HCEC 1CT (cell line): ENCODE measurements at regions not wholly inside any gene's neighbourhood (a gene's known extent, or its start where the extent isn't known, plus 50 kb on each side); places are given as distances from the start of the nearest gene placed in this dataset.
"Not testable (repeated sequence)": the region's sequence is repeated elsewhere in the genome, so short reads cannot be mapped to it uniquely, and the experiment has no call there.

Source experiments
- DNase-seq: peaks from one replicate; pipeline ENCODE4 v3.0.0-alpha.2; 2017

DNA sequence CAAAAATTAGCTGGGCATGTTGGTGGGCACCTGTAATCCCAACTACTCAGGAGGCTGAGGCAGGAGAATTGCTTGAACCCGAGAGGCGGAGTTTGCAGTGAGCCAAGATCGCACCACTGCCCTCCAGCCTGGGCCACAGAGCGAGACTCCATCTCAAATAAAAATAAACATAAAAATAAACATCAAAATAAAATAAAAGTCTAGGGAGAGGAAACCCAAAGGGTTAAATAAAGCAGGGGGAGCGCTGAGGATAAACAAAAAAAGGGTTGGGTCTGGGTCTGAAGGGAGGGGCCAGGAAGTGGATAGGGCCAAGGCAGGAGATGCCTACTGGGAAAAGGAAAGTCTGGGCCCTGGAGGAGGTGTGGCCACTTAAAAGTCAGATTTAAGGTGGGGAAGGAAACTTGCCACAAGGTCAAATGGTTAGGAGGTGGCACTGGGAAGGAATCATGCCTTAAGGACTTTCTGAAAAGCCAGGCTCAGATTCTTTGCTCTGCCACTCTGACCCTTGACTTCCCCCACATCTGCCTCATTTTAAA is 150.0 kb downstream of the ADSS2 start:
- DNase-seq = no peak

DNA sequence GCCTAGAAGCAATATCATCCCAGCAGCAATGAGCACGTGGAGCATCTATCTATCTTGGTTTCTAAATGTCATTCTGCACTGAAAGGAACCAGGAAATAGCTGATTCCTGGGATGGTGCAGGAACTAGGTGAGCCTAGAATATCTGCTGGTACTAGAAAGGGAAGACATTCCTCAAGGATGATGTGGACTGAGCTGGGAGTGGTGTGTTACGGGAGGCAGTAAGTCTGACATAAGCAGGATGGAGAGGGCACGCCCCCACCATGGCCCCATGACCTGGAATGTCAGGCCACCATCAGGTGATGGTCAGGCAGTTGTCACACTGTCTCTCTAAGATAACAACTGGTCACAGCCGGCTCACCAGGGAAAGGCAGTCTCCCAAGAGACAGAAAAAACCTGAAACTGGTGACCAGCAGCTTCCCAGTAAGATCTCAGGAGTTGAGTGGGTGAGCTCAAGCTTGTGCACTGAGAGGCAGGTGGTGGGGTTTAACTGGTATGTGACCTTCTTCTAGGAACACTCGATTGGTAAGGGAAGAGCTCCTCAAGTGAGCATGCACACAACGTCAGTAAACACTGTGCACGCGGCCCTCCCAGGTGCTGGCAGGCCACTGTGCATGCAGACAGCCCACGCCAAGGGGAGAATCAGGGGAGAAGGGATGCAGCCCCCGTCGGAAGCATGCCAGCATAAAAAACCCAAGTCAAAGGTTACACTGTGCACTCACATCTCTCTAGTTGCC is 148.7 kb downstream of the ADSS2 start:
- DNase-seq = peak; percentile 65

DNA sequence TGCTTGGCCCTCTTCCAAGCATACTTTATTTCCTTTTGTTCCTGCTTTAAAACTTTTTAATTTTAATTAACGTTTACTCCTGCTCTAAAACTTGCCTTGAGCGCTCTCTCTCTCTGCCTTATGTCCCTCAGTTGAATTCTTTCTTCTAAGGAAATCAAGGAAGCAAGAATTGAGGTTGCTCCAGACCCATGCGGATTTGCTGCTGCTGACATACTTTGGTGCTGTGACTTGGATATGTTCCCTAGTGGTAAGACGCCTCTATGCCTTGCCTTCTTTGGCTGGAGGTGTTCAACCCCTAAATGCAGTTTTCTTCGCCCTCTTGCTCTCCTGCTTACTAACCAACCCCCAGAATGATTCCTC is 148.1 kb downstream of the ADSS2 start:
- no peak for DNase-seq

DNA sequence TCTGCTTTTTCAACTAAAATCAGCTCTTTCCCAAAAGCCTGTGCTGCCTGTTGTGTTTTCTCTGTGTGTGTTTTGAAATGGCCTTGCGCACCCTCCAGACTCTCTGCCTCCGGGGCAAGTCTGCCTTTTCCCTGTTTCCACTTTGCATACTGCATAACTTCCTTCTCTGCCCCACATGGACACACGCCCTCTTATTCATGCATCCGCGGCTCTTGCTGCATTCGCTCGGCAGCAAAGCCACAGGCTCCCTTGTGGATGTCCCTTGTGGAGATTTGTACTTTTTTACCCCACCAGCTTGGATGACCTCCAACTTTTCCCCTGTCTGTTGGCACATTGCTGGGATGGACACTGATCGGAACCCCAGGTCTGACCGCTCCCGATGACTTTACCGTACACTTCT is 147.6 kb downstream of the ADSS2 start:
- DNase-seq = no peak

DNA sequence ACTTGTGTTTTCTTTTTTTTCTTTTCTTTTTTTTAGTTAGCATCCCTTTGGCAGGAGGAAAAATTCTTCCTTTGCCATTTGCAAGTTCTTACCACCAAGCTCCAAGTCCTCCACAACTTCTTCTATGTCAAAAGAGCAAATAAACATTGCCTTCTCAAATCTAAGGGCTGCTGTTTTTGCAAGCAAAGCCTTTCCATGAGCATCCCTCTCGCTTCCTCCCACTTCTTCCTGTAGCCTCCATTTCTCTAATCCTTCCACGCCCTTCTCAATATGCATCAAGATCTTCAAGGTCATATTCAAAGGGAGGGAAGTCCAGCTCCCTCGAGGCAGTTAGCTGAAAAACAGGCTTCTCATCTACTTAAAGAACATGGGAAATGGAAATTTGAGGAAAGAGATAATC is 147.1 kb downstream of the ADSS2 start:
- no peak for DNase-seq

DNA sequence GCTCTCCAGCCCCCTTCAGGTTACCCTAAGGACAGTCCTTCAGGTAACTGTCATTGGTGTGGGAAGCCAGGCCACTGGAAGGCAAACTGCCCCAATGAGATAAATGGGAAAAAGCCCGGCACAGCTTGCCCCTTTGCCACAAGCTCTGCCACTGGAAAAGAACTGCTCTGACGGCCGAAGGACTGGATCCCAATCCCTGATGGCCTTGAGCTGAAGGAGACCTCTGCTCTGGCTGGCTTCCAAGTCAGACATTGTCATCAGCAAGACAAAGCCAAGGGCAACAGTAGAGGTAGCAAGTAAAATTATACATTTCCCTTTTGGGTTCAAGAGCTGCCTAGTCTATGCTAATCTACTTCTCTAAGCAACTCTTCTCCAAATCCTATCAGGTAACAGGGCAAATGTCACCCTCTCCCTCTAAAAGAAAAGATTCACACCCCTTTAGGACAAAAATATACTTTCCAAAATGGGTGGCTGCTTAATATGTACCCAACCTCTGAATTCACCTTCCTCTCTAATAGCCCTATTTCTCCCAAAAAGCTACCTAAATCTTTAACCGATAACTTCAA is 145.8 kb downstream of the ADSS2 start:
- DNase-seq = no peak

DNA sequence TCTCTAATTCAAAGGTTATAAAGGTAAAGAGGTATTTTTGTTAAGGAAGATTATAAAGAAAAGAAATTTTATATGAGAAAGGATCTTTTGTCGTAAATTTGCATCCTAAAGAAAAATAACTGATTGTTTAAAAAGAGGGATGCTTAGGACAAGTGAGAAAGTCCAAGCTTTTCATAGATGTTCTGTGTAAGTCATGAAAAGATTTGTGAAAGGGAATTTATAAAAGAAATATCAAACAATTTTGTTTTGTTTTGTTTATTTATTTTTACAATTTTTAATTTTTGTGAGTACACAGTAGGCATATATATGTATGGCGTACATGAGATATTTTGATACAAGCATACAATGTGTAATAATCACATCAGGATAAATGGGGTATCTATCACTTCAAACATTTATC is 145.2 kb downstream of the ADSS2 start:
- DNase-seq = no peak

DNA sequence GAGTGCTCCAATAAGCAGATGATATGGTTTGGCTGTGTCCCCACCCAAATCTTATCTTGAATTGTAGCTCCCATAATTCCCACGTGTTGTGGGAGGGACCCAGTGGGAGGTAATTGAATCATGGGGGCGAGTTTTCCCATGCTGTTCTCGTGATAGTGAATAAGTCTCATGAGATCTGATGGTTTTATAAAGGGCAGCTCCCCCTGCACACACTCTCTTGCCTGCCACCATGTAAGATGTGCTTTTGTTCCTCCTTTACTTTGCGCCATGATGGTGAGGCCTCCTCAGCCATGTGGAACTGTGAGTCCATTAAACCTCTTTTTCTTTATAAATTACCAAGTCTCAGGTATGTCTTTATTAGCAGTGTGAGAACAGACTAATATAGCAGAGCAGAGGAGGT is 142.5 kb downstream of the ADSS2 start:
- not testable (repeated sequence) for DNase-seq

DNA sequence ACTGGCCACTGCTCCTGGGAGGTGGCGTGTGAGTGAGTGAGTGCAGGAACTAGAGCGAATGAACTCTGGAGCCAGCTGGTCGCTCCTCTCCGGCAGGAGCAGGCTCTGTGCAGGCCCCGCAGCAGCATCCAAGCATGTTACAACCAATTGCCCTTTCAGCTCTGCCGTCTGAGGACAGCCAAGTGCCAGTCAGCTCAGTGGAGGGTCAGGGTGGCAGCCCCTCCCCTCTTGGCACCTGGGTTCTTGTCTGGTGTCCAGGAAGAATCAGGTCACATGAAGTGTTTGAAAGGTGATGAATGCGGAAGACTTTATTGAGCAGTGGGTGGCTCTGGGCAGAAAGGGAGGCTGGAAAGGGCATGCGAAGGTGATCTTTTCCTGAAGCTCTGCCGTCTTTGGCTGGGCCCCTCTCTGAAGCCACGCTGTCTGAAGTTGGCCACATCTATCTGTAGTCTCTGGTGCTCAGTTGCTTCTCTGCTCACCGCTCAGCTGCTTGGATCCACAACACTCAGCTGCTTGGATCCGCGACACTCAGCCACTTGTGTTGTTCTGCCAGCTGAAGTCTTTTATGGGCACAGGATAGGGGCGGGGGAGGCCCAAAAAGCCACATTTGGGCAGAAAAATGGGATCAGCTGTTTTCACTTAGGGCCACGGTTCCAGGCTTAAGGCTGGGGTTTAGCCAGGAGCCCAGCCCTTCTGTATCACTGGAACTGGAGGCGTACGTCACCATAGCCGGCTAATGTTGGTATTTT is 139.8 kb downstream of the ADSS2 start:
- DNase-seq = no peak

DNA sequence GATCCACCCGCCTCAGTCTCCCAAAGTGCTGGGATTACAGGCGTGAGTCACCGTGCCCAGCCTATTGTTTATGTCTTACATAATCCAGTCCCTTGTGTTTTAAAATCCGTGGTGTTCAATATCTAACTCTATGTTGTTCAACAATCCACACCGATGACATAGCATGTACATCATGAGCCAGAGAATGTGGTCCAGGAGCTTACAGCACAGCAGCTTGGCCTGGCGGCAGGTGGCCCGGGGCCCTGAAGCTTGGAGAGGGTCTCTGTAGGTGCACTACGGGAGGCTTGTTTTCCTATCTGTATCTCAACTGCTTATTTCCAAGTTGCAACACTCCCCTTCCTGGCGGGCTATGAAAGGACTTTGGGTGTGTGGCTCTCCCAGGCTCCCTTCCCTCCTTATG is 138.4 kb downstream of the ADSS2 start:
- no peak for DNase-seq

DNA sequence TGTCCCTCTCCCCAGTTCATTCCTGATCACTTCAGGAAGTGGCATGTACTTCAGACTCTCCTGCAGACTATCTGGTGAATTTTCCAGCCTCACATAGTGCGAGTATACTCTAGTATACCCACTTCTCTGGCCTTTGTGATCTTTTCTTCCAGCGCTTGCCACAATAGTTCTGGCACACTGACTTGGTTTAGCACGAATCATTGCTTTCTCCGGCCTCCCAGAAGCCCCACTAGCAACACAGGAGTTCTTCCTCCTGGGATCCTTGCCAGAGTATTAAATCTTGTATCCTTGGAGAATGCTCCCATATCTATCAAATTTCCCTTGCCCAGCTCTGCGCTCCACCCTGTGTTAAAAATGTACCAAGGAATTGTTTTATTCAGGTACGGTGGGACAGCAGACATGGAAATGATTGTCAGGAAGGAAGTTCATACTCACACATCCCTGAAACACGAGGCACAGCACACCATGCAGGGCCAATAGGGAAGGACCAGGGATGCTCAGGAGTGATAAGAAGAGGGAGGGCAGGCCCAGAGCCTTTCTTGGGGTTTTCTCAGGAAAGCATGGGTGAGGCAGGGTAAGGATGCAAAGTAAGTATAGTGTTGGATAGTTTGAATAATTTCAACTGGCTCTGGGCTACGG is 136.7 kb downstream of the ADSS2 start:
- no peak for DNase-seq

DNA sequence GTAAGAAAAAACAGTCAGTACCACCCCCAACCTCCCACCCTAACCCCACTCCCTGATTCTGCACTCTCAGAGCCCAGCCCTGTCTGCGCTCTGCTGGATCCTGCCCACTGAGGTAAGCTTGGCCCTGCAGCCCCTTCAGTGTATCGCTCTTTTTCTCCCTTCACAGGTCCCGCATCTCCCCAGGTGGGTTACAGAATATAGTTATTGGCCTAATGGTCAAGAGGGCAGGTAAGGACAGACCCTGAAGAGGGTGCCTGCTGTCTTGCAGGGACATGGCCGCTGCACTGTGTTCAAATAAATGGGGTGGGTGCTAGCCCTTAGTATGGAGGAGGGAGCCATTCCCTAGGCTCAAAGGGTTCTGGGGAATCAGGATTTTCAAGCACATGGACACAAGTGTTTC is 135.7 kb downstream of the ADSS2 start:
- DNase-seq = no peak

DNA sequence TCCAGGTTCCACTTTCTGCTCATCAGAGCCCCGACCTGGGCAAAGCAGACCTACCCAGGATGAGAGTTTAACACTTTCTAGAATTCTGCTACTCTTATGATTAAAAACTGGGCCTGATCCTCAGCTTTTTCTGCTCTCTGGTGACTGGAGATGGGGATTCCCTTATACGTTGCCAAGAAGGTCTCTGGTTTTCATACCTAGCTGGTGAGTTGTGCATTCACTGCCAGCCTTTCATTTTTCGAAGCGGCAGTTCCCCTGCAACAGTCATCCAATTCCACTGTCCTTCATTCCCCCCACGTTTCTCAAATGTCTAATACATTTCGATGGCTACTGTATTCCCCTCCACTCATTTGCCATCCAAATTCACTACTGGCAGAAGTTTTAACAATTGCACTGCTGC is 135.3 kb downstream of the ADSS2 start:
- peak; percentile 30 for DNase-seq

DNA sequence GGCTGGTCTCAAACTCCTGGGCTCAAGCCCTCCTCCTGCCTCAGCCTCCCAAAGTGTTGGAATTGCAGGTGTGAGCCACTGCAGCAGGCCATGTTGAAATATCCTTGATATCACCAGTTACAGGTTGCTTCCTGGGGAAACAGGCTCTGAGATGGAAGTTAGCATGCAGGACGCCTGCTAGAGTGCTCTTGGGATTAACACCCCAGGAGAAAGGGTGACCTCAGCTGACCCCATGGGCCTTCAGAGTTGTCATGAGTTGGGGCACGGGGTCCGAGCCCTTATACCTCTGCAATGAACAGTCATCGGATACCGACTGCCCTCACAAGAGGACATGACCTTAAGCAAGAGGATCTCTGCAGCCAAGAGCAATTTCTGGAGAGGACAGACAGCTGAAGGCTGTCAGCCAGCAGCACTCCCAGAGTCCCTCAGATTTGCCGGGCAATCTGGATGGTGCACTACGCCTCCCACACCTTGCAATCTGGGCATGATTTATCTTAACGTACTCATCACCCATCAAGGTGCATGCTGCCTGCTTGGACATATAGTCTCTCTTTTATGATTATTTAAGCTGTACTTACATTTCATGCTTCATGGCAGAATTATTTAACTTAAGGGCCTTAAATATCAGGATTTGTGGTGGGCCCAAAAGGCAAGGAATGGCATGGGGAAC is 134.6 kb downstream of the ADSS2 start:
- DNase-seq = no peak

DNA sequence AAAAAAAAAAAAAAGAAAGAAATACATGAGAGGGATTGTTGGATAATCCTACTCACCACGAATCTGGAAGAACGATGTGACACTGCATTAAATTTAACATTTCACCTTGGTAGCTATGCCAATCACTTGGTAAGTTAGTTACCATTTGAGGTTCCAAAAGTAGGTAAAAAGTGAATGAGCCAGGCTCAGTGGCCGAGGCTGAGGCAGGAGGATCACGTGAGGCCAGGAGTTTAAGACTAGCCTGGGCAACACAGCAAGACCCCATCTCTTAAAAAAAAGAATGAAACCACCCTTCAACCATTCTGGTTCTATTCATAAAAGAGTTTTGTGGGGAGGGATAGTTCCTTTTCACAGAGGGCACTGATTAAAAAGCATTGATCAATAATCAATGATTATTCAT is 133.6 kb downstream of the ADSS2 start:
- DNase-seq = no peak

DNA sequence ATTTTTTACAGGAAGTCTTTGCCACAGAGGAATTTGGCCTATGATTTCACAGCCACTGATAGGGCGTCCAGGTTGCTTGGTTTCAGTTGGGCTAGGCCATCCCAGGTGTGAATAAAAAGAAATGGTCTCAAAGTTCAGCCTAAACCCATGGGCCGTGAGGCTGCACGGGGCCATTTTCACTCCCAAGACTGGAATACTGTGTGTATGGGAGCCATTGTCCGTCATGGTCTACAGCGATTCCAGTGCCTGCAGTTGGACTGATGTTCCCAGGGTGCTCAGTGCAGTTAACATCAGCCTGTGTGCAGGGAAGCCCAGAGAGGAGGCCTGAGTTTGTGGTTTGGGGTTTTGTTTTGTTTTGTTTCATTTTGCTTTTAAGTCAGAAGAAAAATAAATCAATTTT is 133.2 kb downstream of the ADSS2 start:
- DNase-seq = no peak

DNA sequence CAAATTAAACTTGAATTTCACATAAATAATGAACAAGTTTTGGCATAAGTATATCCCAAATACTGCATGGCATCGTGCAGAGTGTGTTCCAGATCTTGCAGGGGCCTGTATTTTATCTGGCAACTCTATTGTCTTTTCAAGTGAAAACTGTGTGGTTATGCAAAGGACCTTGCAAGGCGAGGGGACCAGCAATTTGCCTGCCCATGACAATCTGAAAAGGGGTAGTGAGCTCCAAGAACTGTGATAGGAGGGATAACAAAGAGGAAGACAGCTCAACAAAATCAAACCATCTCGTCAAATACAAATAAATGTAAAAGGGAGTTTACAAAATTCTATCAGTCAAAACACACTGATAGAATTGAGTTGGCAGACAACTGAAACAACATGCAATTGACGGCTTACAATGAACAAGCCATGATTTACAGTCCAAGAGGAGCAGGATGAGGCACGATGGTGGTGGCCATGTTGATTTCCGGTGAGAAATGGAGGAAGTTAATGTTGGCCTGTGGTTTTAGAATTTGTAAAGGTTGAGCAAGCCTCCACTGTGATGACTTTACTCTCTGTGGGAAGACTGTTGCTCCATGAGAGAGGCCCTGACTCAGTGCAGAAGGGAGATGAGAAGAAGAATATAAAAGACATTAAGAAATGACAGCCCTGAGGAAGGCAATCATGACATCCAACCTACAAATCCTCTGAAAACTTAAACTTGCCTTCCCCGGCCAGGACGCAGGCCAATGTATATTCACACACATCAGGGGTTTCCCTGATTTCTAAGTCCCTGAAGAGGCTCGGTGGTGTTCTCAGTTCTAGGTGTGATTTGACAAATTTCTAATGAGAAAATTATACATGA is 132.2 kb downstream of the ADSS2 start:
- DNase-seq = peak; percentile 84

DNA sequence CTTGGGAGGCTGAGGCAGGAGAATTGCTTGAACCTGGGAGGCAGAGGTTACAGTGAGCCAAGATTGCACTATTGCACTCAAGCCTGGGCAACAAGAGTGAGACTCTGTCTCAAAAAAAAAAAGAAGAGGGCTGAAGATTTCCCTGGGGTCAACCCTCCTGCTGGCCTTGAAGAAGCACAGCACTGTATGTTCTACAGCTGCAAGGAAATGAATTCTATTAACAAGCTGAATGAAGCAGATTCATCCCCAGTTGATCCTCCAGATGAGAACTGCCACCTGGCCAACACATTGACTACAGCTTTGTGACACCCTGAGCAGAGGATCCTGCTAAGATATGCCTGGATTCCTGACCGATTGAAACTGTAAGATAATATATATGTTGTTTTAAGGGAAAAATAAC is 129.5 kb downstream of the ADSS2 start:
- DNase-seq = peak; percentile 27

DNA sequence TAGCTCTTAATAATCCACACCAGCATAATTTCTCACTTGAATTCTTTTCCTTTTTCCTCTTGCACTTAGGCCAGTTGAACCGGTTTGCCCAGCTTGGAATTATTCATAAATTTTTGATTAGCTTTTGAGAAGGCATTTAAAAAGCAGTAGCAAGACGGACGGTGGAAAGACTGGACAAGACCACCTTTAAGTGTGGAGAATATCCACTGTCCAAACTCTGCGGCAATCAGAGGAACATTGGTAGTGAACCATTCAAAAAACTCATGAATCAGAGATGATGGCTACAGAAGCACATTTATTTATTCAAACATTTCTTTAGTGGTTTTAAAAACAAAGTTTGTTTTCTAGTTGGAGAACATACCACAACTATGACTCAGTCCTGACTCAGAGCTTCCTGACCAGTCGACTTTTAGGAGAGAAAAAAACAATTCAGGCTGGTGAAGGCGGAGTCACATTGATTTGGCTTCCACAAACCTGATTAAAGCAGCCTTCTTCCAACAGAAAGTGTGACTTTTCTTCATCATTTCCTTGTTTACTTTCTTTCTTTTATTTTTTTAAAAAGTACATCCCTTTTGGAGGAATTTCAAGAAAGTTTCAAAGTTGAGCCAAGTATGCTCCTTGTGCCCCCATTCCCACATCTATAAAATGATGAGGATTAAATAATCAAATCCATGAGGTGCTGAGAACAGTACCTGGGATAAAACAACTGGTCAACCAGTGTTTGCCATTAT is 128.8 kb downstream of the ADSS2 start:
- peak; percentile 98 for DNase-seq

DNA sequence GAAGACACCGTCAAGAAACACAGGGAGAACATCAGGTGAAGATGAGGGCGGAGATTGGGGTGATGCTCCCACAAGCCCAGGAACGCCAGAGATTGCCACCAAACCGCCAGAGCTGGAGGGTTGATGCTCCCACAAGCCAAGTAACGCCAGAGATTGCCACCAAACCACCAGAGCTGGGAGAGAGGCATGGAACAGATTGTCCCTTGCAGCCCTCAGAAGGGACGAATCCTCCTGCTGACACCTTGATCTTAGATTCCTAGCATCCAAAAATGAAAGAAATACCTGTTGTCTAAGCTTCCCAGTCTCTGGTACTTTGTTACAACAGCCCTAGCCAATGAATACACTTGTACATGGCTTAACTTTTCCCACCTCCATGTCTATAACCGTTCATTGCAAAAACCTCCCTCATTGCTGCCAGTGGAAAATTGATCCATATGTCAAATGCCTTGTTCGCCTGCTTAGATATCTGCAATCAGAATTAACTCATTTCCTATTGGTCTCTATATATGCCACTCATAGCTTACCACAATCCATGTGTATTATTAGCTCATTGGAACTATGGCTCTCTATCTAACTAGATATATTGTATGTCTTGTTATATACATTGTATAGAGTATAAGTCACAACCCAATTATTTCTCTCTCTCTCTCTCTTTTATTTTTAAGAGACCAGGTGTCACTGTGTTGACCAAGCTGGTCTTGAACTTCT is 127.4 kb downstream of the ADSS2 start:
- DNase-seq = no peak
